SK-N-SH treated with all-trans-retinoic acid at 6 μM for 48 hours (cell line): ENCODE measurements at regions not wholly inside any gene's neighbourhood (a gene's known extent, or its start where the extent isn't known, plus 50 kb on each side); places are given as distances from the start of the nearest gene placed in this dataset.

Experiments used
- ATAC-seq: fragments of 200-7000 bp; cut with Tn5 transposase; 3 replicates; pipeline ENCODE4 v1.9.1; 2020; ENCODE audit warnings: mild to moderate bottlenecking, moderate library complexity
- ARNTL ChIP-seq: fragments of 450-650 bp; formaldehyde crosslinking; IDR thresholded peaks from 2 replicates; pipeline ENCODE4 v1.5.0; 2020; ENCODE audit warnings: low read depth, mild to moderate bottlenecking, moderate library complexity, borderline replicate concordance
- BACH2 ChIP-seq: fragments of 250-450 bp; sonication (Bioruptor Pico); IDR thresholded peaks from 2 replicates; pipeline ENCODE4 v1.9.0; 2021; ENCODE audit warnings: mild to moderate bottlenecking, borderline replicate concordance
- CSDC2 ChIP-seq: fragments of 250-450 bp; sonication (Bioruptor Pico); IDR thresholded peaks from 2 replicates; pipeline ENCODE4 v1.5.0; 2020; ENCODE audit warnings: mild to moderate bottlenecking, moderate library complexity
- ESRRG ChIP-seq: fragments of 250-450 bp; sonication (Bioruptor Pico); IDR thresholded peaks from 2 replicates; pipeline ENCODE4 v1.6.1; 2021; ENCODE audit warnings: mild to moderate bottlenecking
- GLIS3 ChIP-seq: fragments of 250-450 bp; sonication (Bioruptor Pico); IDR thresholded peaks from 2 replicates; pipeline ENCODE4 v1.5.0; 2020; ENCODE audit warnings: mild to moderate bottlenecking, moderate library complexity
- ISL1 ChIP-seq: fragments of 250-450 bp; sonication (Bioruptor Pico); IDR thresholded peaks from 2 replicates; pipeline ENCODE4 v2.1.2; 2022; ENCODE audit warnings: mild to moderate bottlenecking, moderate library complexity
- OSR1 ChIP-seq: fragments of 250-450 bp; sonication (Bioruptor Pico); IDR thresholded peaks from 2 replicates; pipeline ENCODE4 v1.8.0; 2022; ENCODE audit warnings: moderate library complexity, mild to moderate bottlenecking, inconsistent platforms
- PPARA ChIP-seq: fragments of 250-450 bp; sonication (Bioruptor Pico); IDR thresholded peaks from 2 replicates; pipeline ENCODE4 v1.5.0; 2020; ENCODE audit warnings: mild to moderate bottlenecking, borderline replicate concordance
- RARB ChIP-seq: fragments of 250-450 bp; sonication (Bioruptor Pico); IDR thresholded peaks from 2 replicates; pipeline ENCODE4 v1.8.0; 2021; ENCODE audit warnings: mild to moderate bottlenecking, moderate library complexity
- SNAI2 ChIP-seq: fragments of 250-450 bp; sonication (Bioruptor Pico); IDR thresholded peaks from 2 replicates; pipeline ENCODE4 v1.5.0; 2020; ENCODE audit warnings: mild to moderate bottlenecking, moderate library complexity
- TOX ChIP-seq: fragments of 250-450 bp; sonication (Bioruptor Pico); IDR thresholded peaks from 2 replicates; pipeline ENCODE4 v1.8.0; 2021; ENCODE audit warnings: mild to moderate bottlenecking, moderate library complexity, borderline replicate concordance
- ZC3H10 ChIP-seq: fragments of 250-450 bp; sonication (Bioruptor Pico); IDR thresholded peaks from 2 replicates; pipeline ENCODE4 v1.5.1; 2021; ENCODE audit warnings: mild to moderate bottlenecking, moderate library complexity
- ZFP3 ChIP-seq: fragments of 250-450 bp; sonication (Bioruptor Pico); IDR thresholded peaks from 2 replicates; pipeline ENCODE4 v1.5.0; 2020; ENCODE audit warnings: mild to moderate bottlenecking, moderate library complexity
- ZNF565 ChIP-seq: fragments of 450-650 bp; formaldehyde crosslinking; conservative IDR thresholded peaks from 2 replicates; pipeline ENCODE4 v1.5.0; 2020; ENCODE audit warnings: low read depth, mild to moderate bottlenecking, moderate library complexity
- ZNF8 ChIP-seq: fragments of 450-650 bp; formaldehyde crosslinking; IDR thresholded peaks from 2 replicates; pipeline ENCODE4 v1.5.0; 2020; ENCODE audit warnings: mild to moderate bottlenecking, moderate library complexity
- TF ChIP-seq, protein P1 (sequence below): fragments of 250-450 bp; sonication (Bioruptor Pico); IDR thresholded peaks from 2 replicates; pipeline ENCODE4 v1.5.1; 2021; ENCODE audit warnings: mild to moderate bottlenecking, moderate library complexity
- TF ChIP-seq, protein P2 (sequence below): fragments of 250-450 bp; sonication (Bioruptor Pico); IDR thresholded peaks from 2 replicates; pipeline ENCODE4 v1.5.1; 2020; ENCODE audit warnings: low read depth, mild to moderate bottlenecking, moderate library complexity
- TF ChIP-seq, protein P3 (sequence below): fragments of 250-450 bp; sonication (Bioruptor Pico); IDR thresholded peaks from 2 replicates; pipeline ENCODE4 v1.8.0; 2020; ENCODE audit warnings: mild to moderate bottlenecking, moderate library complexity, borderline replicate concordance
- TF ChIP-seq, protein P4 (sequence below): fragments of 250-450 bp; sonication (Bioruptor Pico); IDR thresholded peaks from 2 replicates; pipeline ENCODE4 v1.5.0; 2020; ENCODE audit warnings: mild to moderate bottlenecking, moderate library complexity

DNA sequence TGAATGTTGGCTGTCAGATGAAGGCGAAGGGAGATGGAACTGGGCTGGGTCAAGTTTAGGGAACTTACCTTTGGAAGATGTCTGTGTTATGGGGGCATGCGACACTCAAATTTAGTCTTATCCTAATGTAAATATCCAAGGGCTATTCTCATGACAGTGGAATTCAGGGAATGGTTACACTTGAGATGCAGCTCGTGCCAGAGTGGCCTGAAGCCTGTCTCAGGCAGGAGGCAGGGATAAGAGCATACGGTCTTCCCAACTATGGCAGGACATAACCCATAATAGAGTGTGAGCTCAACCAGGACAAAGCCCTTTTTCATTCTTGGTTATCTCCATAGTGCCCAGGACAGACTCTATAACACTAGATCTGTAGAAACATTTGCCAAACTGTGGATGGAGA, 393.3 kb upstream of the CDH11 start:
- TF ChIP-seq ZNF8 (CRISPR knock-in tag) (no peak), ARNTL (CRISPR knock-in tag) (no peak), ESRRG (CRISPR knock-in tag) (no peak), ZC3H10 (CRISPR knock-in tag) (no peak), OSR1 (CRISPR knock-in tag) (no peak), PPARA (CRISPR knock-in tag) (no peak), ZNF565 (CRISPR knock-in tag) (no peak), TOX (CRISPR knock-in tag) (no peak)
- TF ChIP-seq, protein P1, sequence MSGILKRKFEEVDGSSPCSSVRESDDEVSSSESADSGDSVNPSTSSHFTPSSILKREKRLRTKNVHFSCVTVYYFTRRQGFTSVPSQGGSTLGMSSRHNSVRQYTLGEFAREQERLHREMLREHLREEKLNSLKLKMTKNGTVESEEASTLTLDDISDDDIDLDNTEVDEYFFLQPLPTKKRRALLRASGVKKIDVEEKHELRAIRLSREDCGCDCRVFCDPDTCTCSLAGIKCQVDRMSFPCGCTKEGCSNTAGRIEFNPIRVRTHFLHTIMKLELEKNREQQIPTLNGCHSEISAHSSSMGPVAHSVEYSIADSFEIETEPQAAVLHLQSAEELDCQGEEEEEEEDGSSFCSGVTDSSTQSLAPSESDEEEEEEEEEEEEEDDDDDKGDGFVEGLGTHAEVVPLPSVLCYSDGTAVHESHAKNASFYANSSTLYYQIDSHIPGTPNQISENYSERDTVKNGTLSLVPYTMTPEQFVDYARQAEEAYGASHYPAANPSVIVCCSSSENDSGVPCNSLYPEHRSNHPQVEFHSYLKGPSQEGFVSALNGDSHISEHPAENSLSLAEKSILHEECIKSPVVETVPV (CRISPR knock-in tag): no peak
- ATAC-seq: no peak

DNA sequence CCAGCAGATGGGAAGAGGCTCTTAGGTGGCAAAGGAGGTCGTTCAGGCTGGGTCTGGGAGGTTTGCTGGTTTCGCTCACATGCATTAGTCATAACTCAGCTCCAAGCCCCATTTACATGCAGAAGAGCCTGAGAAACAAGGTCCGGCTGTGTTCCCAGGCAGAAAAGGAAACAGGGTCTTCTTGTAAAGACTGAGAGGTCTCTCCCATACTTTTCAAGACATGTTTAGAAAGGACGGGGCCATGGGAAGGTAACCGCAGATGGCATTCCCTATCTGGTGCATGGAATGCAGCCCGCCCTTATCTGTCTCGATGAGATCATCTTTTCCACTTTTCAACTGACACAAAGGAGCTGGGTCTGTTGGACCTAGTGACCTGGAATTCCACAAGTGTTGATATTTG, 389.0 kb upstream of the CDH11 start:
- TF ChIP-seq, protein P1 (CRISPR knock-in tag): no peak
- TF ChIP-seq, protein P2, sequence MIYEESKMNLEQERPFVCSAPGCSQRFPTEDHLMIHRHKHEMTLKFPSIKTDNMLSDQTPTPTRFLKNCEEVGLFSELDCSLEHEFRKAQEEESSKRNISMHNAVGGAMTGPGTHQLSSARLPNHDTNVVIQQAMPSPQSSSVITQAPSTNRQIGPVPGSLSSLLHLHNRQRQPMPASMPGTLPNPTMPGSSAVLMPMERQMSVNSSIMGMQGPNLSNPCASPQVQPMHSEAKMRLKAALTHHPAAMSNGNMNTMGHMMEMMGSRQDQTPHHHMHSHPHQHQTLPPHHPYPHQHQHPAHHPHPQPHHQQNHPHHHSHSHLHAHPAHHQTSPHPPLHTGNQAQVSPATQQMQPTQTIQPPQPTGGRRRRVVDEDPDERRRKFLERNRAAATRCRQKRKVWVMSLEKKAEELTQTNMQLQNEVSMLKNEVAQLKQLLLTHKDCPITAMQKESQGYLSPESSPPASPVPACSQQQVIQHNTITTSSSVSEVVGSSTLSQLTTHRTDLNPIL (CRISPR knock-in tag): 0 out of 2 replicates have a peak, but pooled peaks have one; percentile 18
- no peak for ATAC-seq

DNA sequence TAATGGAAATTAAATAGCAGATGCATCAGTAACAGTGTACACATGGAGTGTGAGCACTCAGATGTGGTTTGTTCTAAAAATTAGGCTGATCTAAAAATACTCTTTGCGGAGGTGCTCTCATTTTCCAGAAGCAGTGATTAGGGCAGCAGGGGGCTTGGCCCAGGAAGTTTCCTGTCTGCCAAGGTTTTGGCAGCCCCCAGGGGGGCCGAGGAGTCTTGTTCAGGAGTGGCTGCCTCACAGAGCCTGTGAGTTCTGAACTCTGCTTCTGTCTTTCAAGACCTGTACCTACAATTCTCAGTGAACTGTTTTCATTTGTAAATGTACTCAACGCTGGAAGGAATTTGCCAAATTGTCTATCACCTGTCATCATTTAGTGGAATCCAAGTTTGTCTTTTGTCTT, 388.4 kb upstream of the CDH11 start:
- TF ChIP-seq BACH2 (CRISPR knock-in tag) (no peak), CSDC2 (CRISPR knock-in tag) (no peak), SNAI2 (CRISPR knock-in tag) (no peak), ZFP3 (no peak)
- TF ChIP-seq, protein P1 (CRISPR knock-in tag): no peak
- TF ChIP-seq, protein P3, sequence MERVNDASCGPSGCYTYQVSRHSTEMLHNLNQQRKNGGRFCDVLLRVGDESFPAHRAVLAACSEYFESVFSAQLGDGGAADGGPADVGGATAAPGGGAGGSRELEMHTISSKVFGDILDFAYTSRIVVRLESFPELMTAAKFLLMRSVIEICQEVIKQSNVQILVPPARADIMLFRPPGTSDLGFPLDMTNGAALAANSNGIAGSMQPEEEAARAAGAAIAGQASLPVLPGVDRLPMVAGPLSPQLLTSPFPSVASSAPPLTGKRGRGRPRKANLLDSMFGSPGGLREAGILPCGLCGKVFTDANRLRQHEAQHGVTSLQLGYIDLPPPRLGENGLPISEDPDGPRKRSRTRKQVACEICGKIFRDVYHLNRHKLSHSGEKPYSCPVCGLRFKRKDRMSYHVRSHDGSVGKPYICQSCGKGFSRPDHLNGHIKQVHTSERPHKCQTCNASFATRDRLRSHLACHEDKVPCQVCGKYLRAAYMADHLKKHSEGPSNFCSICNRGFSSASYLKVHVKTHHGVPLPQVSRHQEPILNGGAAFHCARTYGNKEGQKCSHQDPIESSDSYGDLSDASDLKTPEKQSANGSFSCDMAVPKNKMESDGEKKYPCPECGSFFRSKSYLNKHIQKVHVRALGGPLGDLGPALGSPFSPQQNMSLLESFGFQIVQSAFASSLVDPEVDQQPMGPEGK (CRISPR knock-in tag): no peak
- no peak for ATAC-seq

DNA sequence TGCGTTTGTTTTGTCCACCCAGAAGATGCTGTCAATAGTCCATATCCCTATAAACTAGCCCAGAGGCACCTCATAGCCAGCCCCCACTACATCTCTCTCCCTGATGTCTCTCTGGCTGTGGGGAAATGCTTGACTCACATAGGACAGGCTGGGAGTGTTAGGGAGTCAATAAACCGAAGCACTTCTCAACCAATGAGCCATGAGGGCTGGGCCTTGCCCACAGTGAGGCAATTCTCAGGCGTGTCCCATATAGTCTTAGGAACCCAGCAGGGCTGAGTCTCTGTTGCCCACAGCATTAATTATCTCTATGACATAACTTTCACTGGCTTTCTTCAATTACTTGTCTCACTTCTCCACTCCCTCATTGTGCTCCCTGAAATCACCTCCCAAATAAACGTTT, 387.3 kb upstream of the CDH11 start:
- TF ChIP-seq ZFP3 (no peak), SNAI2 (CRISPR knock-in tag) (no peak), ZNF8 (CRISPR knock-in tag) (no peak), GLIS3 (CRISPR knock-in tag) (no peak), RARB (CRISPR knock-in tag) (no peak), ARNTL (CRISPR knock-in tag) (no peak), ZNF565 (CRISPR knock-in tag) (no peak), ISL1 (no peak), CSDC2 (CRISPR knock-in tag) (no peak), PPARA (CRISPR knock-in tag) (no peak)
- TF ChIP-seq, protein P3 (CRISPR knock-in tag): no peak
- TF ChIP-seq, protein P4, sequence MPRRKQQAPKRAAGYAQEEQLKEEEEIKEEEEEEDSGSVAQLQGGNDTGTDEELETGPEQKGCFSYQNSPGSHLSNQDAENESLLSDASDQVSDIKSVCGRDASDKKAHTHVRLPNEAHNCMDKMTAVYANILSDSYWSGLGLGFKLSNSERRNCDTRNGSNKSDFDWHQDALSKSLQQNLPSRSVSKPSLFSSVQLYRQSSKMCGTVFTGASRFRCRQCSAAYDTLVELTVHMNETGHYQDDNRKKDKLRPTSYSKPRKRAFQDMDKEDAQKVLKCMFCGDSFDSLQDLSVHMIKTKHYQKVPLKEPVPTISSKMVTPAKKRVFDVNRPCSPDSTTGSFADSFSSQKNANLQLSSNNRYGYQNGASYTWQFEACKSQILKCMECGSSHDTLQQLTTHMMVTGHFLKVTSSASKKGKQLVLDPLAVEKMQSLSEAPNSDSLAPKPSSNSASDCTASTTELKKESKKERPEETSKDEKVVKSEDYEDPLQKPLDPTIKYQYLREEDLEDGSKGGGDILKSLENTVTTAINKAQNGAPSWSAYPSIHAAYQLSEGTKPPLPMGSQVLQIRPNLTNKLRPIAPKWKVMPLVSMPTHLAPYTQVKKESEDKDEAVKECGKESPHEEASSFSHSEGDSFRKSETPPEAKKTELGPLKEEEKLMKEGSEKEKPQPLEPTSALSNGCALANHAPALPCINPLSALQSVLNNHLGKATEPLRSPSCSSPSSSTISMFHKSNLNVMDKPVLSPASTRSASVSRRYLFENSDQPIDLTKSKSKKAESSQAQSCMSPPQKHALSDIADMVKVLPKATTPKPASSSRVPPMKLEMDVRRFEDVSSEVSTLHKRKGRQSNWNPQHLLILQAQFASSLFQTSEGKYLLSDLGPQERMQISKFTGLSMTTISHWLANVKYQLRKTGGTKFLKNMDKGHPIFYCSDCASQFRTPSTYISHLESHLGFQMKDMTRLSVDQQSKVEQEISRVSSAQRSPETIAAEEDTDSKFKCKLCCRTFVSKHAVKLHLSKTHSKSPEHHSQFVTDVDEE (CRISPR knock-in tag): no peak
- ATAC-seq: no peak
